UCSD-AML1 (cell line): ENCODE measurements at regions not wholly inside any gene's neighbourhood (a gene's known extent, or its start where the extent isn't known, plus 50 kb on each side); places are given as distances from the start of the nearest gene placed in this dataset.
"Not testable (repeated sequence)": the region's sequence is repeated elsewhere in the genome, so short reads cannot be mapped to it uniquely, and the experiment has no call there.

Experiments used
- DNase-seq: peaks from one replicate; lab custom pipeline; 2025; ENCODE audit not compliant: unreplicated experiment; lab: John Stamatoyannopoulos, UW

GRCh38 chr1:82367456-82367855, 566.7 kb downstream of the ADGRL2 start:
- DNase-seq: no peak

GRCh38 chr1:82366689-82367088, 566.0 kb downstream of the ADGRL2 start:
- no peak for DNase-seq

- DNase-seq: not testable (repeated sequence)
These were observed 558.8 kb downstream of the ADGRL2 start for GRCh38 chr1:82359541-82359940.

DNA sequence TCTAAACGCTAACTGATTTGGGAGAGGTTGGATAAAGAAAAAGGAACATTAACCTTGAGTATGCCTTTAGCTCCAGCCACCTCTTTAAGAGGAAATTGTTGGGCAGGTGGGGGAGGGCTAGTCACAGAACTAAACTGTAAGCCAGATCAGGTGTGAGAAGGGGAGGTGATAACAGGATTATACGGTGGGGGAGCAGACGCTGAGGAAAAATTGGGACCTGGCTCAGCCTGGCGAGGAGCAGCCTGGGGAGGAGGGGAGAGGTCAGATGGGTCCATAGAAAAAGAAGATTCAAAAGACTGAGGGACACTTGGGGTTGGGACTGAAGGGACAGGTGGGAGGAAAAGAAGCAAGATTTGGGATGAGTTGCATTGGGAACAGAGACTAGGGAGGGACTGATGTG, 558.0 kb downstream of the ADGRL2 start:
- not testable (repeated sequence) for DNase-seq

GRCh38 chr1:82354546-82354945, 553.8 kb downstream of the ADGRL2 start:
- not testable (repeated sequence) for DNase-seq

- no peak for DNase-seq
These were observed 547.8 kb downstream of the ADGRL2 start for GRCh38 chr1:82348487-82348886.

DNA sequence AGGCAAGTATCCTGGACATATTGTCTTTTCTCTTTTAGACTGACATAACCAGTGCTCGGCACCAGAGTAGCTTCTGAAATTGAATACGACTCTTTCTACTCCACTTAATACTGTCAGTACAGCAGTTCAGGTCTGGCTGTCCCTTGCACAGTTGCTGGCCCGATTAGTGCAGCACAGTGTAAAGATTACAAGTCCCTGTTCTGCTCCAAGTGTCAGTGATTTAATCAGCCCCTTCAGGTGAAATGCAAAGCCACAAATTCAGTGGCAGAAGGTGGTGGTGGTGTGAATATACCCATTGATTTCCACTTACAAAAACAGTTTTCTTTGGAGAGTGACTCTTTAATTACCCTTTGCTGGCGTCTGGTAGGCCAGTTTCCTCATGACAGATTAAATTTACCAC, 545.4 kb downstream of the ADGRL2 start:
- no peak for DNase-seq

DNA sequence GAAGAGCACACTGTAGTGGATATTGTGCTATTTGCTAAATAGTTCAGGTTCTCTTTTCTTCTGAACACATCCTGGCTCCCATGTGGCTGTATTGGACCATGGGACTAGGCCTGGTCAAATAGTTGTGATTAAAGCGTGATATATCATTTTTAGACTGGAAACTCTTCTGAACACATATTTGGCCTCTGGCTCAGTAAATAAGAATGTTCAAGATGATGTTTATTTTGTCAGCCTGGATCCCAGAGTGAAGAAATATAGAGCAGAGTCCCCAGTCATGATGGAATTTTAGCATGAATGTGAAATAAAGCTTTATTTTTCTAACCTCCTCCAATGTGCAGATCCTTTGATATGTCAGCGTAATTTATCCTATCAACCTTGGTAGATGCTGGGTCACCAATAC, 542.6 kb downstream of the ADGRL2 start:
- DNase-seq: no peak

GRCh38 chr1:82337635-82338034, 536.9 kb downstream of the ADGRL2 start:
- DNase-seq: no peak

- no peak for DNase-seq
These were observed 529.6 kb downstream of the ADGRL2 start for GRCh38 chr1:82330330-82330729.

- DNase-seq: no peak
These were observed 528.5 kb downstream of the ADGRL2 start for GRCh38 chr1:82329226-82329625.

DNA sequence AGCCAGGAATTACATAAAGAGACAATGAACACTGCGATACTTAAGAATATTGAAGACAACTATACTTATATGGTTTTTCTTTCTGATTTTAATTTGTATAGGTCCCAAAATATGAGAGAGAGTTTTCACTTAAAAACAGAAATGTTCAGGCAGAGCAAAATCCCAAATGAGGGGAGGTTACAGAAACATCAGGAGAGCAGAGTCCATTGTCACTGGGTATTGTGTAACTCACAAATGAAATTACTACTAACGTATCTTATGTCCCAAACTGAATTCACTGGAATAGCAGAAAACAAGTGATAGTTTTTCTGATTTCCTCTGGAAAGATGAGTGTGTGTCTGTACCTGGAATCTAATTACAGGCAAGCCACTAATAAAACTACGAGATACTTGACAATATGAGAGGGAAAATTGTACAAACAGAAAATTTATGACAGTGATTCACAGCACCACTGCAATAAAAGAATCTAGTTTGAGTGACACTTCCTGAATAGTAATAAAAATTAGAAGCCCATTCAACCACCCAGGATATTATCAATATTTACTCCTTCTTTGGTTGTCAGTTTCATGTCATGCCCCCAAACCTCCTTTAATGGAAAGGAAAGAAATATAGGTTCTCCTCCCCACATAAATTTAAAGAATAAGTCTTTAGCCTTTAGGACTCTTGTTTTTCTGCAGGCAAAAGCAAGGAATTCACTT, 522.6 kb downstream of the ADGRL2 start:
- DNase-seq: no peak

GRCh38 chr1:82321794-82322193, 521.1 kb downstream of the ADGRL2 start:
- no peak for DNase-seq

DNA sequence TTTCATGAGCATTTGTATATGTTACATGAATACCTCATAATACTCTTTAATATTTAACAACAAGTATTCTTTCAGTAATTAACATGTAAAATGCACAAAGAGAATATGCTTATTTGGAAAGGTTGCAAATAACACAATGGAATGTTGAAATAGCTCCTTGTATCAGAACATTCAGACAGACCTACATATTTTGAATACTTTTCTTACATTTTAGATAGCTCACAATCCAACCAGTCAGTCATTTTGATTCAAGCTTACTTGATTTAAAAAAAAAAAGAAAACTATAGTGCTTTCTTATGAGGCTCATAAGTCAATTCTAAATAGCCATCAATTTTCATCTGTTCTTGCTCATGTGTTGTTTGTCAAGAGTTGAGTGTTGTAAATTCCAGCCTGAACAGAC, 518.8 kb downstream of the ADGRL2 start:
- DNase-seq: no peak

DNA sequence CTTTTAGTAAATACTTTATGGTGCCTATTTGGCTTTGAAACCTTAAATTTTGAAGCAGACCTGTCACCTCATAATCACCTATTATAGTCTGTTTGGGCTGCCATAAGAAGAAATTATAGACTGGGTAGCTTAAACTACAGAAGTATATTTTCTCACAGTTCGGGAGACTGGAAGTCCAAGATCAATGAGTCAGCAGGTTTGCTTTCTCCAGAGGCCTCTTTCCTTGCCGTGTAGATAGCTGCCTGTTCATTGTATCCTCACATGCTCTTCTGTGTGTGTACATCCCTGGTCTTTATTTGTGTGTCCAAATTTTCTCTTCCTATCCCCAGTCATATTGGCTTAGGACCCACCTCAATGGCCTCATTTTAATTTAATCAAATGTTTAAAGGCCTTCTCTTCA, 518.2 kb downstream of the ADGRL2 start:
- DNase-seq: no peak

DNA sequence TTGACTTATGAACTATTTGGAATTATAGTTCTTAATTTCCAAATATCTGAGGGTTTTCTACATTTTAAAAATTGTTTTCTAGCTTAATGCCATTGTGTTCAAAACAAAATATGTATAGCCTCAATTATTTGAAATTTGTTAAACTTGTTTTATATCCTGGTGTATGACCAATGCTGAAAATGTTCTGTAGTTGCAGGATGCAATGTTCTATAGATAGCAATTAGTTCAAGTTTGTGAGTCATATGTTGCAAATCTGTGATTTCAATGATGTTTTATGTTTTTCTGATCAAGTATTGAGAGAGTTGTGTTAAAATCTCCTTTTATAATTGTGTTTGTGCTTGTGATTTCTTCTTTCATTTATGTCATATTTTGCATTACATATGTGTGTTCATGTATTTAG, 517.5 kb downstream of the ADGRL2 start:
- no peak for DNase-seq

DNA sequence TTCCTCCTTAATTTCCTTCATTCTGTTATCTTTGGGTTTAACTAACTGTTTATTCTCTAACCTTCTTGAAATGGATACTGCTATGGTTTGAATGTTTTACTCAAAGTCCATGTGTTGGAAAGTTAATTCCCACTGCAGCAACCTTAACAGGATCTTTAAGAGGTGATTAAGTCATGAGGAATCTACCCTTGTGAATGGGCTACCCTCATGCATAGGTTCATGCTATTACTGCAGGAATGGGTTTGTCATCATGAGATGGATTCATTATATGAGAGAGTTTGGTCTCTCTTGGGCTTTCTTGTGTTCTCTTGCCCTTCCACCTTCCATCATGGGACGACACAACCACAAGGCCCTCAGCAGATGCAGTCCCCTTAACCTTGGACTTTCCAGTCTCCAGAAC, 516.9 kb downstream of the ADGRL2 start:
- no peak for DNase-seq

DNA sequence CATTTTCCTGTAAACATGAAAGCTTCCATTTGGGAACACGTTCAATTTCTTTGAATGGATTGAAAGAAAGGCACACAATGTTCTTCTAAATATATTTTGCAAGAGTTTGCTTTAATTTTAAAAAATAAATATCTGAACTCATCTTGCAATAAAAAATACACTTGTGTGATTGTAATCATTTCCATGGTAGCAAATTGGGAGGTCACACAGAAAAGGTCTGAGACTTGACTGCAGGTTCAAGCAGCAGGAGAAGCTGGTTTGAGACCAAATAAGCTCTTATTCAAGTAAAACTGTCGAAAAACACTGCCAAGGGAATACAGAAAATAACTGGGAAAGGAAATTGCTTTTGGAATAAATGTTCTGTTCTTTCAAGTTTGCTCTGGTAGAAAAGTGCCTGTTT, 498.9 kb downstream of the ADGRL2 start:
- no peak for DNase-seq

GRCh38 chr1:82299056-82299455, 498.3 kb downstream of the ADGRL2 start:
- no peak for DNase-seq

DNA sequence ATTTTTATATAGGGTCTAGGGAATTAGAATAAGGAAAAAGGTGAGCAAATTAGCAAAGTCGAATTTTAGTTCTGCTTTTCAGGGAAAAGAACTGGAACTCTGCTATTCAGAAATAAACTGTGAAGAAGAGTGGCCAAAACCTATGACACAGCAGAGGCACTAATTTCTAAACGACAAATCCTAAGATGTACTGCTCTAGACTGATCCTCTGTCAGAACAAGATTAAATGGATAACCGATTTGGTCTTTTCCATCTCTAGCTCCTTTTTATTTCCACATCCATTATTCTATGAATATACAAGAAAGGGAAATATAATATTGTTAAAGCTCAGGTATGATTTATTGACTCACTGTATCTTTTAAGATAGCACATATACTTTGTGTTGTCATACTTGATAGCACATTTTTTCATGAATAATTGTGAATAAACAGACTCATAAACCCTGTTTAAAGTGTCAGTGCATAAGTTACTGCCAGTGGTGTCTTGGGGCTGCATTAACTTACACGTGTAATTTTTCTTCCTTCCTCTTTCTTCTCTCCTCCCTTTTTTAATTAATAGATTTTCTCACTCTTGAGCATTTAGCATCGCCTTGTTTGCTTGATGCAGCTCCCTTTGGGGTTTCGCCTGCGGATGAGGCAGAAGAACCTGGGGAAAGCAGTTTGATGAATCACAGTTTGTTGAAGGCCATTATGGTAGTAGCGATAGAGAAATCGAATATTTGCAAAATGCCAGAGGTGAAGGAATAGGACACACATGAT, 496.6 kb downstream of the ADGRL2 start:
- DNase-seq: no peak

DNA sequence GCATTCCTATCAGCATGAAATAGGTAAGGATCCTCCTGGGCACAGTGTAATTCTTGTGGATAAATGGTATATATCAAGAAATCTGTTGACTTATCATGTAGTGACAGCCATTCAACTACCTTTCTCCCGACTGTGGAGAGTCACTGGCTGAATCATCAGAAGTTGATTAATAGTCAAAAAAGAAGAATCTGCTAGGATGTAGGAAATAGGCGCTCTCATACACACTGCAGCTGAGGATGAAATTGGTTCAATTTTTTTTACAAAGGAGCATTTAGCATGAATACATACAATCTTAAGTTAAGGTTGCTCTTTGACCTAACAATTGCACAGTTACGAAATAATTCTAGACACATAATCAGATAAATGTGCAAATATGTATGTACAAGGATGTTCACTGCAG, 486.8 kb downstream of the ADGRL2 start:
- DNase-seq: no peak

DNA sequence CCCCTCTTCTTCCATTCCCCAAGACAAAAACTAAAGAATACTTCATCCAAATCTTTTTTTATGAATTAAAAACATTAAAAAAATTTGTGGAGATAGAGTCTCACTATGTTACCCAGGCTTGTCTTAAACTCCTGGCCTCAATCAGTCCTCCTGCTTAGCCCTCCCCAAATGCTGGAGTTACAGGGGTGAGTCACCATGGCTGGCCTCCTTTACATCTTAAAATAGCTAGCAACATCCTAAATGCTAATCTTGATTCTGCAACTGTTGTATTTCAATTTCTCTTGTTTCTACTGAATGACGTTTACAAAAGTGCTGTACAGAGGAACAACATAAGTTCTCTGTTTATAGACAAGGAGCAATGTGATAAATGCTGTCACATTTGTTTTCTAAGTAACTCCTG, 483.5 kb downstream of the ADGRL2 start:
- no peak for DNase-seq

DNA sequence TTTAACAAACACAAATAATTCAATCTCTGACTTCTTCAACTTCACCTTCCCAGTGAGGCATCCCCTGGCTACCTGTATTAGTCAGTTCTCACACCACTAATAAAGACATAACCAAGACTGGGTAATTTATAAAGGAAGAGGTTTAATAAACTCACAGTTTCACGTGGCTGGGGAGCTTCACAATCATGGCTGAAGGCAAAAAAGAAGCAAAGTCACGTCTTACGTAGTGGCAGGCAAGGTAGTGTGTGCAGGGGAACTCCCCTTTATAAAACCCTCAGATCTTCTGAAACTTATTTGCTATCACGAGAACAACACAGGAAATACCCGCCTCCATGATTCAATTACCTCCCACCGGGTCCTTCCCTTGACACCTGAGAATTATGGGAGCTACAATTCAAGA, 478.5 kb downstream of the ADGRL2 start:
- DNase-seq: no peak
